Muscle of leg (tissue), 3 donors: ENCODE measurements at regions not wholly inside any gene's neighbourhood (a gene's known extent, or its start where the extent isn't known, plus 50 kb on each side); places are given as distances from the start of the nearest gene placed in this dataset.
A peak's percentile ranks its signal among the peaks of the same experiment; 100 is the strongest.

Experiments
- DNase-seq: peaks from one replicate; pipeline ENCODE4 v3.0.0; 2013
- H3K27ac ChIP-seq: one replicate; pipeline ENCODE4 v1.5.1; 2013; ENCODE audit warnings: mild to moderate bottlenecking, low read length, control low read depth
- H3K27me3 ChIP-seq: one replicate; pipeline ENCODE4 v1.6.1; 2013; ENCODE audit warnings: low read length; ENCODE audit not compliant: control insufficient read depth, insufficient read depth
- H3K36me3 ChIP-seq: one replicate; pipeline ENCODE4 v1.6.1; 2013; ENCODE audit warnings: low read length; ENCODE audit not compliant: control insufficient read depth, insufficient read depth
- H3K4me1 ChIP-seq: one replicate; pipeline ENCODE4 v1.6.1; 2013; ENCODE audit warnings: low read length; ENCODE audit not compliant: control insufficient read depth, insufficient read depth
- H3K4me3 ChIP-seq: one replicate; pipeline ENCODE4 v1.5.1; 2013; ENCODE audit warnings: low read length, control low read depth
- H3K9me3 ChIP-seq: replicated peaks from 2 replicates; pipeline ENCODE4 v1.6.1; 2013; ENCODE audit warnings: low read depth, low read length; ENCODE audit not compliant: control insufficient read depth
- WGBS: methylation state at CpG from one replicate; pipeline ENCODE4 v1.1.5; 2013; ENCODE audit warnings: missing lambda C conversion rate; ENCODE audit not compliant: insufficient coverage; 5-methylcytosine and 5-hydroxymethylcytosine counted together

DNA sequence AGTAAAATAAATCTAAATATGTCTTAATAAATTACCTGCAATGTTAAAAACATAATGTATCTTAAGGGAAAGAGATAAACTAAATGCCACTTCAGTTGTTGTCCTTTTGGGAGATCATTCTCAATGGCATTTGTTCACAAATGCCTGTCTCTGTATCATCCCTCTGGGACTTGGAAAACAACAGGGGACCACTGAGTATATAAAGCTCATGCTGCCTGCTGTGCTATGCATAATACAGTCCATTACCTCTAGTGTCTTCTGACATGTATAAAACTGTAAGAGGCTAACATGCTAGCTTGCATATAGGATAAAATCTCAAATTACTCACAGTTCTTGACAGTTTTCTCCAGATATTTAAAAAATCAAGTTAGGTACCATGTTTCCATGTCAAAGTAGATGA lies 503.9 kb downstream of the PDHA2 start:
- no peak for DNase-seq
- Histone ChIP-seq H3K27me3 (no peaks in the 10 kb centered on the region), H3K36me3 (no peaks in the 10 kb centered on the region)

DNA sequence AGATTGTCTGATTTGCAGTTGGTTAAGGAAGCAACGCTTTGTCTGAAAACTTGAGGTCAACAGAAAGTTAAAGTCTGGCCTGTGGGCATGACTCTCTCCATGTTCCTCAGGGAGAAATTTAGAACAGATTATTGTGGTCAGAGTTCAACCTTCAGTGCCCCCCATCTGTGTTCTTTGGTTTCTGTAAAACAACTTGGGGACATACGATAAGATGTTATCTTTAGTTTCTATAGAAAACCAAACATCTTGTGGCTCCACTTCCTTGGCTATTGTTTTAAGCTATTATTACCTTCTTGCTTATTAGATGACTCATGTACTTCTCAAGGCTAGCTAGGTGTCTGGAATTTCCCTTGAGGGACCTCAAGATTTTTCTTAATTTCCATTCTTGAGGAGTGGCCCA lies 507.7 kb downstream of the PDHA2 start:
- Histone ChIP-seq H3K4me3 (no peak overlapping the region), H3K4me1 (no peaks in the 10 kb centered on the region), H3K27me3 (no peaks in the 10 kb centered on the region), H3K36me3 (no peaks in the 10 kb centered on the region), H3K9me3 (no peaks in the 10 kb centered on the region), H3K27ac (no peak overlapping the region)
- 83% methylated on average over 1 of the region's 2 CpGs for WGBS
- DNase-seq: no peak

More for the DNA sequence above, 503.9 kb downstream of the PDHA2 start:
- Histone ChIP-seq H3K27ac (no peak overlapping the region), H3K4me3 (no peak overlapping the region), H3K9me3 (no peaks in the 10 kb centered on the region), H3K4me1 (no peaks in the 10 kb centered on the region)

DNA sequence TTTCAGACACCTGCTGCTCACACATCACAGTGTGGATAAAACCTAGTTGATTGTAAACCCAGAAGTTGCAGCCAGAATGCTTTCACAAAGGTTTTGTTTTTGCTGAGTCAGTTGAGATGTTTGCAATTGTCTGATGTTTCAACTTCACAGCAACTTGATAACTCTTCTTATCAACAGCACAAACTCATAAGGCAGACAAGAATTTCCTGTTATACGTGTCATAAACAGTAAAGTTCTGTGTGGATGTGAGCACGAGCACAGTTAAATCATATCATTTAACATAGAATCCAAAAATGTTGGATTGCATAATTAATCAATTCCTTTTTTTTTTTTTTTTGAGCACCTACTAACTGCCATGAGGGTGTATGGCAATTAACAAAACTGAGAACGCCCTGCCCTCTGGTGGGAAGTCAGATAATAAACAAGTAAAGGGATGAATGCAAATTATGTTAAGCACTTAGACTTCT lies 512.2 kb downstream of the PDHA2 start:
- Histone ChIP-seq H3K27me3 (no peaks in the 10 kb centered on the region), H3K4me1 (no peaks in the 10 kb centered on the region), H3K27ac (no peak overlapping the region), H3K36me3 (no peaks in the 10 kb centered on the region), H3K4me3 (no peak overlapping the region), H3K9me3 (no peaks in the 10 kb centered on the region)
- peak; percentile 5 for DNase-seq
- no CpG with 5 or more reads among the region's 3 CpGs for WGBS

DNA sequence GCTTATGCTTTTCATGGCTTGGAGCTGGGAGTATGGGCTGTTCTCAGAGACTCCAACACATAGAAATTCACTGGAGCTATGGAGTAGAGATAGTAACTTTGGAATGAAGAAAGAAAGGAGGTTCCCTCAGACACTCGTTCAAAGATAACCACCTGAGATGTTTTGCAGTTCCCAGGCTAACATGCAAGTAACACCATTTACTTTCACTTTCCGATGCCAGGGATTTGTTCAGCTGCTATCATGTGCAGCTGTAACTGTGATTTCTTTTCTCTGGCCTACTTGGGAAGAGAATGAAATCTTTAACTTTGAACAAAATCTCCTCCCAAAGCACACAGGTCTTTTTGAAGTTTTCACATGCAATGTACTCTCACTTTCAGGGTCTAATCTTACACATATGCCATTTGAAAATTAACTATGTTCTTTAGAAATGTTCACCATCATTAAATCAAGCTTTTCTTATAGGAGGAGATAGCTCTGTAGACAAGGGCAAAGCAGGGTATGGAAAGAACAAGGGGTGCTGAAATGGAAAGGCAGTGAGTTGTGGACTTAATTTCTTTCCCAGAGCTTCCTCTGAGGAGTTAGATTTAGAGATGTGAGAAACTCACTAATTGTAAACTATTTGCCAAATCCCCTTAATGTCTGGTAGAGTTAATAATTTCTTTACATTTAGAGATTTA lies 514.3 kb downstream of the PDHA2 start:
- DNase-seq: peak; percentile 17
- Histone ChIP-seq H3K36me3 (no peaks in the 10 kb centered on the region), H3K27me3 (no peaks in the 10 kb centered on the region), H3K4me3 (no peak overlapping the region), H3K9me3 (no peaks in the 10 kb centered on the region), H3K27ac (no peak overlapping the region), H3K4me1 (no peaks in the 10 kb centered on the region)
- 0% methylated on average over 1 of the region's 2 CpGs for WGBS

DNA sequence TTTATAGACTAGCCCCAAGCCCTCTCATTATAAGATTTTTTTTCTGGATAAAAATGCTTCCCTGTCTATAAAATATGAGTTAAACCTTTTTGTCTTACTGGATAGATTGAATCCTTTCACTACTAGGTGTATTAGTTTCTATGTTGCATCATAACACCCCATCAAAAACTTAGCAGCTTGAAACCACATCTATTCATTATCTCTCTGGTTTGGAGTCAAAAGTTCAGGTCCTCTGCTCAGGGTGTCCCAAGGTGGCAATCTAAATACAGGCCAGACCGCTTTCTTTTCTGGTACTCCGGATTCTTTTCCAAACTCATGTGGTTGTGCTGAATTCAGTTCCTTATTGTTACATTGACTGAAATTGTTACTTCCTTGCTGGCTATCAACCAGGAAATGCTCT lies 515.5 kb downstream of the PDHA2 start:
- H3K4me3 ChIP-seq: no peak overlapping the region
- no peaks in the 10 kb centered on the region for H3K9me3 ChIP-seq
- H3K27me3 ChIP-seq: no peaks in the 10 kb centered on the region
- H3K36me3 ChIP-seq: no peaks in the 10 kb centered on the region
- WGBS: no CpG with 5 or more reads among the region's 2 CpGs
- no peak for DNase-seq
- no peaks in the 10 kb centered on the region for H3K4me1 ChIP-seq
- H3K27ac ChIP-seq: no peak overlapping the region

DNA sequence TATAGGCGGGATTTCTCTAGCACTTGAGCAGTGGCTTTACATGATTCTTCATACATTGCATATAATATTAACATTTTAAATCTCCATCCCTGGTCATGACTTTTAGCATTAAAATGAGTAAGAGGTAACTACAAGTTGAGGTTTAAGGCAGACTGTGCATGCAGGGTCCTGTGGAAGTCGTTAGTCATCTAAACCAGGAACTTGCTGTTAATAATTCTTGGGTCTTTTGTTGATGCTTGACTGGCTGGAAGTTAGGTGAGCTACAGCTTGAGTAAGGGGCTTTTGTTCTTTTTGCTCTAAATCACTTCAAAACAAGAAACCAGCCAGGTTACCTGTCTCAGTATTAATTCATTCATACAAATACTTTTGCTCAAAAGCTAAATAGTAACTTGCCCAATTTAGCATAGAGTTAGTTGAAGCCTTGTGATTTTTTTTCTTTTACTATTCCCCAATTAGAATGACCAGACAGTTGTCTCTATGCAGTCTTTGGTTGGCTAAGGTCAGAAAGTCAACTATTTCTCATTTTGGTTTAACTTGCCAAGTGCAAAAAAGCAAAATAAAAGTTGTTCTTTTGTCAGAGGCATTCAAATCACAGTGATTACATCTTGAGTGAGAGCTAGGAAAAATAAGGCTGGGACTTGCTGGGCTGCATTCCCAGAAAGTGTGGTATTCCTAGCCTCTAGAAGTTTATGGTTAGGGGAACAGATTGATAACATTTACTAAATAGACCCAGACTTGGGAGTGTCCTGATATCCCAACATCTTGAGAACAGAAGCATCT lies 516.9 kb downstream of the PDHA2 start:
- WGBS: no CpG with 5 or more reads among the region's 2 CpGs
- DNase-seq: peak; percentile 19
- Histone ChIP-seq H3K36me3 (no peaks in the 10 kb centered on the region), H3K27me3 (no peaks in the 10 kb centered on the region), H3K4me3 (no peak overlapping the region), H3K9me3 (no peaks in the 10 kb centered on the region), H3K27ac (no peak overlapping the region), H3K4me1 (no peaks in the 10 kb centered on the region)

DNA sequence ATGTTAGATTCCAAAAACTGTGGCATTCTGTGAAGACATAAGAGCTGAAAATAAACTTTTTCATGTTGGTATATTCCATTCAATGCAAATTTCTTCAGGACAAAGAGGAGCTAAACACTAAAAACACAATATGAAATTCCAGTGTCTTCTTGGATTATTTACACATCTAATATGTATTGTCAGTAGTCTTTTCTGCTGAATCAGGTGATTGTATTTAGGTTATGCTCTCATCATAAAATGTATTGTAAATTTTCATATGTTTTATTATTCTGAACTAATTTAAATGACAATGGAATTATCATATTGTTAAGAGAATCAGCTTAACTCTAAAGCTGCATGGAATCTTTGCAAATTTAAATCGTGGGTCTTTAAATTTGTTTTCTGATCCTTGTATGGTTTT lies 526.7 kb downstream of the PDHA2 start:
- no peak overlapping the region for H3K4me3 ChIP-seq
- H3K9me3 ChIP-seq: peaks cover 5% of the 10 kb centered on the region
- no peaks in the 10 kb centered on the region for H3K36me3 ChIP-seq
- H3K27ac ChIP-seq: no peak overlapping the region
- H3K27me3 ChIP-seq: no peaks in the 10 kb centered on the region
- no peaks in the 10 kb centered on the region for H3K4me1 ChIP-seq
- no peak for DNase-seq
- no CpG with 5 or more reads among the region's 1 CpG for WGBS

DNA sequence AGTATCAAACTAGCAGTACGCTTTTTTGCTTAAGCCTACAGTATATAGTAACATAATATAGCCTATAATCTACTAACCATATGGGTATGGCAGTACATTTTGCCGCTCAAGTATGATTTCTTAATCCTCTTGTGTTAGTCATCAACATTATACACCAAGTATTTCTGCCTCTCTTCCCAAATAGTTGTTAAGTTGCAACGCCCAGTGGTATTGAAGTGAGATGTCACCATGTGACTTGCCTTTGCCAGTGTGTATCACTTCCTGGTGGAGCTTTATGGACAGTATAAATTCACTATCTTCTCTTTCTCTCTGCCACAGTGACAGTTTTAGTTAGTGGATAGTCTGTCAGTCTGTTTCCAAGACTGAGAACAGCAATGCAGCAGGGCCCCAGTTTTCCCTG lies 535.5 kb downstream of the PDHA2 start:
- Histone ChIP-seq H3K4me1 (no peaks in the 10 kb centered on the region), H3K36me3 (no peaks in the 10 kb centered on the region), H3K27me3 (no peaks in the 10 kb centered on the region), H3K9me3 (peaks cover 3% of the 10 kb centered on the region), H3K27ac (no peak overlapping the region), H3K4me3 (no peak overlapping the region)
- no peak for DNase-seq
- no CpG with 5 or more reads among the region's 3 CpGs for WGBS

DNA sequence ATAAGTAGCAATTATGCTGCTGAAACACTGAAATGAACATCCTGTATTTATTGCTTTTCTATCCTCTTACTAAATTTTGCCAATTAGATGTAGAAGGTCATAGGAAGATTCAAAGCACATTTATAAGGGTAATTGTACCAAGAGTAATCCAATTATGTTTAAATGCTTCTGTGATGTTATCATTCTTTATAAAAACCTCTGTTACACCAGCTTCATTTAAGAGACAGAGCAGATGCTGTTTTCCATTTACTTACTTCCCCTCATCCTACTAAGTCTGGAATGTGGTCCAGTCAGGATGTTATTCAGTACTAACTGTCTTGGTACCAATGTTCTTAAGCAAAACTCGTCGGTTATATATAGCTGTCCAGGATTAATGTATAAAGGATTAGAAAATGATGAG lies 539.6 kb downstream of the PDHA2 start:
- no peaks in the 10 kb centered on the region for H3K27me3 ChIP-seq
- WGBS: no CpG with 5 or more reads among the region's 2 CpGs
- no peaks in the 10 kb centered on the region for H3K36me3 ChIP-seq
- no peaks in the 10 kb centered on the region for H3K9me3 ChIP-seq
- DNase-seq: no peak
- H3K4me1 ChIP-seq: no peaks in the 10 kb centered on the region
- H3K27ac ChIP-seq: no peak overlapping the region
- H3K4me3 ChIP-seq: no peak overlapping the region

DNA sequence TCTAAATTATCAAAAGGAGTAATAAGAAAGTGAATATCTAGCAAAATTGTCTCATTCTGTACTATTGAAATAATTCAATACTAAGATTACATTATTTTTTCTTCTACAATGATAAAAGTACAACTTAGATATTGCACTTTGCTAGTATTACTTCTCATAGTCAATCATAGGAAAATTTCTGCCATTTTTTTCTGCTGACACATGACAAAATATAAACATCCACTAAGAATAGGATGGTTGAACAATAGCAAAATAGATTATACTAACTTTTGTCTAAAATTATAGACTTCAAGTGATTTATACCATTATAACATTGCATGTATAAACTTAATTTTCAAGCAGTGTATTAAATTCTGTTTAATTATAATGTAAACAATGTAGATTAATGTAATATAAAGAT lies 540.2 kb downstream of the PDHA2 start:
- no peaks in the 10 kb centered on the region for H3K4me1 ChIP-seq
- H3K4me3 ChIP-seq: no peak overlapping the region
- no peaks in the 10 kb centered on the region for H3K36me3 ChIP-seq
- no peaks in the 10 kb centered on the region for H3K27me3 ChIP-seq
- no peak for DNase-seq
- H3K27ac ChIP-seq: no peak overlapping the region
- no peaks in the 10 kb centered on the region for H3K9me3 ChIP-seq
